Activated naive CD8-positive, alpha-beta T cell treated with anti-CD3 and anti-CD28 coated beads, Interleukin-2, amount 50 U/mL, for 16 hours (primary cell): ENCODE measurements at regions not wholly inside any gene's neighbourhood (a gene's known extent, or its start where the extent isn't known, plus 50 kb on each side); places are given as distances from the start of the nearest gene placed in this dataset.
"Not testable (repeated sequence)": the region's sequence is repeated elsewhere in the genome, so short reads cannot be mapped to it uniquely, and the experiment has no call there.

Source experiments
- DNase-seq: peaks from one replicate; pipeline ENCODE4 v3.0.0-alpha.2; 2020; ENCODE audit warnings: low read depth, low spot score

- DNase-seq, result no peak
Observed at GRCh38 chr2:47295131-47295980, 73.8 kb upstream of the EPCAM start.

- no peak for DNase-seq
Observed at GRCh38 chr2:47293976-47294375, 75.1 kb upstream of the EPCAM start.

GRCh38 chr2:47288864-47289263 is 80.2 kb upstream of the EPCAM start:
- no peak for DNase-seq

- DNase-seq, result no peak
Observed at GRCh38 chr2:47283659-47284058, 85.5 kb upstream of the EPCAM start.

GRCh38 chr2:47282621-47283272 is 86.4 kb upstream of the EPCAM start:
- no peak for DNase-seq

- not testable (repeated sequence) for DNase-seq
Observed at GRCh38 chr2:47279525-47279924, 89.6 kb upstream of the EPCAM start.

GRCh38 chr2:47277987-47278386 is 91.1 kb upstream of the EPCAM start:
- DNase-seq, result no peak

- DNase-seq, result no peak
Observed at GRCh38 chr2:47277187-47277586, 91.9 kb upstream of the EPCAM start.

- DNase-seq, result no peak
Observed at GRCh38 chr2:47276061-47276460, 93.0 kb upstream of the EPCAM start.

- no peak for DNase-seq
Observed at GRCh38 chr2:47274054-47274782, 94.9 kb upstream of the EPCAM start.

GRCh38 chr2:47272905-47273758 is 96.0 kb upstream of the EPCAM start:
- DNase-seq, result no peak

GRCh38 chr2:47272031-47272864 is 95.9 kb upstream of the CALM2 start:
- DNase-seq, result peak; percentile 6

GRCh38 chr2:47271054-47272000 is 95.0 kb upstream of the CALM2 start:
- no peak for DNase-seq

- DNase-seq, result no peak
Observed at GRCh38 chr2:47270421-47270820, 94.1 kb upstream of the CALM2 start.

- no peak for DNase-seq
Observed at GRCh38 chr2:47269316-47270232, 93.3 kb upstream of the CALM2 start.

- no peak for DNase-seq
Observed at GRCh38 chr2:47267711-47268086, 91.4 kb upstream of the CALM2 start.

- no peak for DNase-seq
Observed at GRCh38 chr2:47266939-47267710, 90.8 kb upstream of the CALM2 start.
